ENCODE measurements at regions not wholly inside any gene's neighbourhood (a gene's known extent, or its start where the extent isn't known, plus 50 kb on each side); places are given as distances from the start of the nearest gene placed in this dataset.
A peak's percentile ranks its signal among the peaks of the same experiment; 100 is the strongest.

DNA sequence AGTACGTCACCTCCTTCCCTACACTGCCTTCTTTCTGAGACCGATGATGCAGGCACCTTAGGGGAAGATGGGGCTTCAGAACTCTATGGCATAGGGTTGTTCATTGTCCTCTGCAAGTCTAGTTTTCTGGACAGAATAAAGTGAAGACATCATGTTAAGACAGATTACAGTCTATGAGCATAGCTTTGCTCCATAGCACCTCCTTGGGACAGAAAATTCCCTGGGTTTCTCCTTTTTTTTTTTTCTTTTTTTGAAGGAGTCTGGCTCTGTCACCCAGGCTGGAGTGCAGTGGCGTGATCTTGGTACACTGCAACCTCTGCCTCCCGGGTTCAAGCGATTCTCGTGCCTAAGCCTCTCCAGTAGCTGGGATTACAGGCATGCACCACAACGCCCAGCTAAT is 119.8 kb upstream of the CADM1 start:
- 92% methylated on average over 7 of the region's 7 CpGs for WGBS
- TF ChIP-seq FOXA2 (IDR thresholded peaks at IDR 0.05): no peak
- TF ChIP-seq EGR1 (IDR thresholded peaks at IDR 0.05; ENCODE audit: low read depth in 2 of 2): no peak
- no peak for TF ChIP-seq FOXA1 (IDR thresholded peaks at IDR 0.05)
- TF ChIP-seq HNF4G (IDR thresholded peaks at IDR 0.05): no peak
- TF ChIP-seq YY1 (IDR thresholded peaks at IDR 0.05): no peak
- TF ChIP-seq GABPA (IDR thresholded peaks at IDR 0.05 in 1 of 2, conservative IDR thresholded peaks at IDR 0.05 in 1 of 2): no peak
- TF ChIP-seq HNF4A (conservative IDR thresholded peaks at IDR 0.05): no peak
- no peak for TF ChIP-seq NR2F2 (IDR thresholded peaks at IDR 0.05)
- TF ChIP-seq ATF3 (IDR thresholded peaks at IDR 0.05): no peak
- no peak for TF ChIP-seq CTCF (IDR thresholded peaks at IDR 0.05; ENCODE audit: low read depth, low read length, missing input control)
- TF ChIP-seq TAF1 (conservative IDR thresholded peaks at IDR 0.05): no peak
- TF ChIP-seq JUND (IDR thresholded peaks at IDR 0.05): no peak
- TF ChIP-seq, protein P1, sequence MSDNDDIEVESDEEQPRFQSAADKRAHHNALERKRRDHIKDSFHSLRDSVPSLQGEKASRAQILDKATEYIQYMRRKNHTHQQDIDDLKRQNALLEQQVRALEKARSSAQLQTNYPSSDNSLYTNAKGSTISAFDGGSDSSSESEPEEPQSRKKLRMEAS (IDR thresholded peaks at IDR 0.05): no peak
- H3K9me3 ChIP-seq (ENCODE audit: control insufficient read depth in 4 of 4, low read length in 3 of 4): no peaks in the 10 kb centered on the region

DNA sequence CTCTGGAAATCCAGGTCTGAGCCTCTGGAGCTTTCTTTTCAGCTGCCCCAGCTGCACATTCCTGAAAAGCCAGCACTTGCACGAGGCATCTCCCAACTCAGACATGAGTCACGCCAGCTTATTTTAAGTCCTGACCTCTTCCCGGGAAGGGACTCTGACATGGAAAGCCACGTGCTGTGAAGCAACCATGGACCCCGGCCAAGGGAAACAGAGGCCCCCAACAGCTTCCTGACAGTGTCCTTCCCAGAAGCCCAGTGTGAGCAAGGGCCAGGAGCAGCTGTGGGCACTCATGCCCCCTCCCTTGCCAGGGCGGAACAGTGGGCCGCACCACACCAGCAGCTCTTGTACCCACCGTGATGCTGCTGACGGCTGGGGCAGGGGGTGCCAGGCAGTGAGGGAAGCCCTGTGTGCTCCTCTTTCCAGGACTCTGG is 118.8 kb upstream of the CADM1 start:
- DNase-seq (ENCODE audit: low spot score): no peak
- Histone ChIP-seq H3K9me3 (ENCODE audit: control insufficient read depth in 4 of 4, low read length in 3 of 4) (peaks cover 0 to 3% (median 0%) of the 10 kb centered on the region in 4 donors), H3K4me3 (ENCODE audit: low read depth in 1 of 3, low read length in 3 of 3) (no peak overlapping the region), H3K9ac (ENCODE audit: low read depth in 1 of 2, low read length in 2 of 2) (no peak overlapping the region), H3K27me3 (ENCODE audit: control insufficient read depth in 4 of 4, insufficient read depth in 4 of 4, low read length in 3 of 4) (no peaks in the 10 kb centered on the region), H3K4me1 (ENCODE audit: control insufficient read depth in 4 of 4, insufficient read depth in 4 of 4, low read length in 3 of 4) (no peaks in the 10 kb centered on the region), H3K36me3 (ENCODE audit: control insufficient read depth in 4 of 4, insufficient read depth in 3 of 4, low read depth in 1 of 4, low read length in 3 of 4) (no peaks in the 10 kb centered on the region), H3K27ac (ENCODE audit: low read depth in 1 of 2, low read length in 2 of 2) (no peak overlapping the region)
- TF ChIP-seq HNF4A (conservative IDR thresholded peaks at IDR 0.05) (no peak), HNF4G (IDR thresholded peaks at IDR 0.05) (no peak), ATF3 (IDR thresholded peaks at IDR 0.05) (no peak), CTCF (IDR thresholded peaks at IDR 0.05; ENCODE audit: low read depth, low read length, missing input control) (no peak), JUND (IDR thresholded peaks at IDR 0.05) (peak in 1 of 2 donors; percentile 31), GABPA (IDR thresholded peaks at IDR 0.05 in 1 of 2, conservative IDR thresholded peaks at IDR 0.05 in 1 of 2) (no peak), EGR1 (IDR thresholded peaks at IDR 0.05; ENCODE audit: low read depth in 2 of 2) (no peak), NR2F2 (IDR thresholded peaks at IDR 0.05) (peak; percentile 61), YY1 (IDR thresholded peaks at IDR 0.05) (no peak), FOXA1 (IDR thresholded peaks at IDR 0.05) (no peak), FOXA2 (IDR thresholded peaks at IDR 0.05) (no peak), ZBTB33 (IDR thresholded peaks at IDR 0.05) (no peak), RXRA (IDR thresholded peaks at IDR 0.05) (no peak), RAD21 (IDR thresholded peaks at IDR 0.05) (peak in 1 of 2 donors; percentile 7), TAF1 (conservative IDR thresholded peaks at IDR 0.05) (no peak)
- TF ChIP-seq, protein P1 (IDR thresholded peaks at IDR 0.05): no peak
- TF ChIP-seq, protein P2, sequence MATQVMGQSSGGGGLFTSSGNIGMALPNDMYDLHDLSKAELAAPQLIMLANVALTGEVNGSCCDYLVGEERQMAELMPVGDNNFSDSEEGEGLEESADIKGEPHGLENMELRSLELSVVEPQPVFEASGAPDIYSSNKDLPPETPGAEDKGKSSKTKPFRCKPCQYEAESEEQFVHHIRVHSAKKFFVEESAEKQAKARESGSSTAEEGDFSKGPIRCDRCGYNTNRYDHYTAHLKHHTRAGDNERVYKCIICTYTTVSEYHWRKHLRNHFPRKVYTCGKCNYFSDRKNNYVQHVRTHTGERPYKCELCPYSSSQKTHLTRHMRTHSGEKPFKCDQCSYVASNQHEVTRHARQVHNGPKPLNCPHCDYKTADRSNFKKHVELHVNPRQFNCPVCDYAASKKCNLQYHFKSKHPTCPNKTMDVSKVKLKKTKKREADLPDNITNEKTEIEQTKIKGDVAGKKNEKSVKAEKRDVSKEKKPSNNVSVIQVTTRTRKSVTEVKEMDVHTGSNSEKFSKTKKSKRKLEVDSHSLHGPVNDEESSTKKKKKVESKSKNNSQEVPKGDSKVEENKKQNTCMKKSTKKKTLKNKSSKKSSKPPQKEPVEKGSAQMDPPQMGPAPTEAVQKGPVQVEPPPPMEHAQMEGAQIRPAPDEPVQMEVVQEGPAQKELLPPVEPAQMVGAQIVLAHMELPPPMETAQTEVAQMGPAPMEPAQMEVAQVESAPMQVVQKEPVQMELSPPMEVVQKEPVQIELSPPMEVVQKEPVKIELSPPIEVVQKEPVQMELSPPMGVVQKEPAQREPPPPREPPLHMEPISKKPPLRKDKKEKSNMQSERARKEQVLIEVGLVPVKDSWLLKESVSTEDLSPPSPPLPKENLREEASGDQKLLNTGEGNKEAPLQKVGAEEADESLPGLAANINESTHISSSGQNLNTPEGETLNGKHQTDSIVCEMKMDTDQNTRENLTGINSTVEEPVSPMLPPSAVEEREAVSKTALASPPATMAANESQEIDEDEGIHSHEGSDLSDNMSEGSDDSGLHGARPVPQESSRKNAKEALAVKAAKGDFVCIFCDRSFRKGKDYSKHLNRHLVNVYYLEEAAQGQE (IDR thresholded peaks at IDR 0.05): no peak
- WGBS: 73% methylated on average over 9 of the region's 9 CpGs

More for the DNA sequence above, 119.8 kb upstream of the CADM1 start:
- H3K9ac ChIP-seq (ENCODE audit: low read depth in 1 of 2, low read length in 2 of 2): no peak overlapping the region
- no peaks in the 10 kb centered on the region for H3K4me1 ChIP-seq (ENCODE audit: control insufficient read depth in 4 of 4, insufficient read depth in 4 of 4, low read length in 3 of 4)
- no peak overlapping the region for H3K4me3 ChIP-seq (ENCODE audit: low read depth in 1 of 3, low read length in 3 of 3)
- H3K27me3 ChIP-seq (ENCODE audit: control insufficient read depth in 4 of 4, insufficient read depth in 4 of 4, low read length in 3 of 4): no peaks in the 10 kb centered on the region
- H3K36me3 ChIP-seq (ENCODE audit: control insufficient read depth in 4 of 4, insufficient read depth in 3 of 4, low read depth in 1 of 4, low read length in 3 of 4): no peaks in the 10 kb centered on the region
- no peak for DNase-seq (ENCODE audit: low spot score)
- H3K27ac ChIP-seq (ENCODE audit: low read depth in 1 of 2, low read length in 2 of 2): no peak overlapping the region
